Neuronal stem cell (in vitro differentiated cells): ENCODE measurements at regions not wholly inside any gene's neighbourhood (a gene's known extent, or its start where the extent isn't known, plus 50 kb on each side); places are given as distances from the start of the nearest gene placed in this dataset.

Experiments
- DNase-seq: peaks from one replicate; pipeline ENCODE4 v3.0.0-alpha.2; 2013; ENCODE audit warnings: low spot score
- H2AFZ ChIP-seq: one replicate; pipeline ENCODE4 v1.6.1; 2013; ENCODE audit warnings: mild to moderate bottlenecking, low read length, inconsistent platforms
- H2AK5ac ChIP-seq: 2 replicates; pipeline ENCODE4 v1.6.1; 2013; ENCODE audit warnings: low read depth, mild to moderate bottlenecking, inconsistent platforms, low read length, moderate library complexity, mixed read lengths
- H2BK120ac ChIP-seq: 2 replicates; pipeline ENCODE4 v1.6.1; 2013; ENCODE audit warnings: low read depth, mild to moderate bottlenecking, inconsistent platforms, low read length, moderate library complexity, mixed read lengths
- H2BK12ac ChIP-seq: one replicate; pipeline ENCODE4 v1.6.1; 2013; ENCODE audit warnings: low read length, inconsistent platforms
- H2BK15ac ChIP-seq: 2 replicates; pipeline ENCODE4 v1.6.1; 2013; ENCODE audit warnings: mild to moderate bottlenecking, low read length, inconsistent platforms, mixed read lengths
- H2BK5ac ChIP-seq: one replicate; pipeline ENCODE4 v1.6.1; 2013; ENCODE audit warnings: inconsistent platforms, mild to moderate bottlenecking, low read length, moderate library complexity
- H3K14ac ChIP-seq: one replicate; pipeline ENCODE4 v1.6.1; 2013; ENCODE audit warnings: low read length, inconsistent platforms
- H3K18ac ChIP-seq: 2 replicates; pipeline ENCODE4 v1.6.1; 2013; ENCODE audit warnings: low read length, inconsistent platforms
- H3K23ac ChIP-seq: 2 replicates; pipeline ENCODE4 v1.6.1; 2013; ENCODE audit warnings: low read depth, mild to moderate bottlenecking, mixed read lengths, low read length, inconsistent platforms; ENCODE audit not compliant: poor library complexity
- H3K27ac ChIP-seq: replicated peaks from 3 replicates; pipeline ENCODE4 v1.5.1; 2013; ENCODE audit warnings: low read length, inconsistent platforms
- H3K27me3 ChIP-seq, 3 experiments: 2 replicates each; pipeline ENCODE4 v1.6.1; 2013; ENCODE audit warnings: low read length in 3 of 3, mild to moderate bottlenecking in 2 of 3, inconsistent platforms in 1 of 3, low read depth in 1 of 3, mixed read lengths in 1 of 3, moderate library complexity in 1 of 3; ENCODE audit not compliant: control insufficient read depth in 3 of 3, insufficient read depth in 3 of 3
- H3K36me3 ChIP-seq, 2 donors: replicated peaks in 1 of 2; 2 replicates each; pipeline ENCODE4 v1.6.1; 2013; ENCODE audit warnings: low read length in 2 of 2; ENCODE audit not compliant: control insufficient read depth in 2 of 2, insufficient read depth in 2 of 2
- H3K4ac ChIP-seq: 2 replicates; pipeline ENCODE4 v1.6.1; 2013; ENCODE audit warnings: inconsistent platforms, mild to moderate bottlenecking, low read length, moderate library complexity
- H3K4me1 ChIP-seq, 2 donors: 1 replicate in 1 of 2; 2 replicates in 1 of 2; pipeline ENCODE4 v1.6.1; 2013; ENCODE audit warnings: low read length in 2 of 2, low read depth in 1 of 2; ENCODE audit not compliant: control insufficient read depth in 2 of 2, insufficient read depth in 1 of 2
- H3K4me2 ChIP-seq: one replicate; pipeline ENCODE4 v1.6.1; 2013; ENCODE audit warnings: mild to moderate bottlenecking, low read length, inconsistent platforms; ENCODE audit not compliant: insufficient read depth, poor library complexity, severe bottlenecking
- H3K4me3 ChIP-seq, 2 donors: 2 replicates each; pipeline ENCODE4 v1.5.1; 2013; ENCODE audit warnings: low read length in 2 of 2, mild to moderate bottlenecking in 2 of 2, inconsistent platforms in 1 of 2, moderate library complexity in 1 of 2
- H3K79me1 ChIP-seq: one replicate; pipeline ENCODE4 v1.6.1; 2013; ENCODE audit warnings: low read depth, mild to moderate bottlenecking, inconsistent platforms, low read length, moderate library complexity
- H3K9ac ChIP-seq: one replicate; pipeline ENCODE4 v1.6.1; 2013; ENCODE audit warnings: mild to moderate bottlenecking, low read depth, low read length, inconsistent platforms; ENCODE audit not compliant: poor library complexity
- H3K9me3 ChIP-seq, 2 donors: replicated peaks in 1 of 2; 2 replicates each; pipeline versions ENCODE3 to v1.6.1; 2013; ENCODE audit warnings: low read length in 2 of 2, mild to moderate bottlenecking in 2 of 2, inconsistent platforms in 1 of 2, low read depth in 1 of 2, mixed read lengths in 1 of 2, moderate library complexity in 1 of 2; ENCODE audit not compliant: control insufficient read depth in 2 of 2, insufficient read depth in 1 of 2
- H4K8ac ChIP-seq: one replicate; pipeline ENCODE4 v1.6.1; 2013; ENCODE audit warnings: low read depth, mild to moderate bottlenecking, inconsistent platforms, low read length, moderate library complexity
- H4K91ac ChIP-seq: one replicate; pipeline ENCODE4 v1.6.1; 2013; ENCODE audit warnings: low read length, low read depth, mild to moderate bottlenecking, inconsistent platforms; ENCODE audit not compliant: poor library complexity
- WGBS, 2 donors: extraction: QIAGEN DNeasy Blood & Tissue Kit; methylation state at CpG; one replicate each; pipeline ENCODE4 v1.1.7; 2013; ENCODE audit warnings: missing lambda C conversion rate in 2 of 2, mixed read lengths in 1 of 2; ENCODE audit not compliant: insufficient read length in 2 of 2, insufficient replicate concordance in 1 of 2; ENCODE audit errors: extremely low coverage in 2 of 2; 5-methylcytosine and 5-hydroxymethylcytosine counted together

DNA sequence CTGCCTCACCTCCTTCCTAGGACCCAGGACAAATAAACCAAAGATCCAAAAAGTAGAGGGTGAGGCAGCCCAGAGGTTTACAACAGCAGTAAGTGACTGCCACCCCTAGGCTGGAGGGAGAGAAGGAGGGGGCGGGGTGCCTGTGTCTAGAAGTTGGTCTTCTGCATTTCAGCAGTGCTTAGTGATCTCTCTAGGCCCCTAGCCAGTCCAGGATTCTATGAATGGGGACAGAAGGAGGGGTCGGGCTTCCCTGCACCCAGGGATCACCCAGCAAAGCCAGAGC is 62.8 kb upstream of the KDM7A start:
- no peaks in the 10 kb centered on the region for H3K4me1 ChIP-seq
- H3K27me3 ChIP-seq, result peaks cover 0 to 41% (median 0%) of the 10 kb centered on the region in 3 experiments
- H3K27ac ChIP-seq, result no peak overlapping the region
- H4K8ac ChIP-seq, result no peak overlapping the region
- DNase-seq, result no peak
- H2BK120ac ChIP-seq, result no peak overlapping the region
- no peak overlapping the region for H2BK15ac ChIP-seq
- no peak overlapping the region for H3K9ac ChIP-seq
- no peak overlapping the region for H3K14ac ChIP-seq
- no peak overlapping the region for H3K4ac ChIP-seq
- no peaks in the 10 kb centered on the region for H3K36me3 ChIP-seq
- no peak overlapping the region for H3K18ac ChIP-seq
- peak overlapping the region; percentile 3 for H3K23ac ChIP-seq
- WGBS, 2 donors, result no CpG with 5 or more reads among the region's 2 CpGs
- H3K79me1 ChIP-seq, result no peaks in the 10 kb centered on the region
- no peak overlapping the region for H2AFZ ChIP-seq
- no peak overlapping the region for H3K4me2 ChIP-seq
- H2AK5ac ChIP-seq, result no peak overlapping the region
- H3K9me3 ChIP-seq, result peaks cover 0 to 1% of the 10 kb centered on the region in 2 donors
- no peak overlapping the region for H2BK5ac ChIP-seq
- no peak overlapping the region for H3K4me3 ChIP-seq
- no peak overlapping the region for H4K91ac ChIP-seq
- H2BK12ac ChIP-seq, result no peak overlapping the region

DNA sequence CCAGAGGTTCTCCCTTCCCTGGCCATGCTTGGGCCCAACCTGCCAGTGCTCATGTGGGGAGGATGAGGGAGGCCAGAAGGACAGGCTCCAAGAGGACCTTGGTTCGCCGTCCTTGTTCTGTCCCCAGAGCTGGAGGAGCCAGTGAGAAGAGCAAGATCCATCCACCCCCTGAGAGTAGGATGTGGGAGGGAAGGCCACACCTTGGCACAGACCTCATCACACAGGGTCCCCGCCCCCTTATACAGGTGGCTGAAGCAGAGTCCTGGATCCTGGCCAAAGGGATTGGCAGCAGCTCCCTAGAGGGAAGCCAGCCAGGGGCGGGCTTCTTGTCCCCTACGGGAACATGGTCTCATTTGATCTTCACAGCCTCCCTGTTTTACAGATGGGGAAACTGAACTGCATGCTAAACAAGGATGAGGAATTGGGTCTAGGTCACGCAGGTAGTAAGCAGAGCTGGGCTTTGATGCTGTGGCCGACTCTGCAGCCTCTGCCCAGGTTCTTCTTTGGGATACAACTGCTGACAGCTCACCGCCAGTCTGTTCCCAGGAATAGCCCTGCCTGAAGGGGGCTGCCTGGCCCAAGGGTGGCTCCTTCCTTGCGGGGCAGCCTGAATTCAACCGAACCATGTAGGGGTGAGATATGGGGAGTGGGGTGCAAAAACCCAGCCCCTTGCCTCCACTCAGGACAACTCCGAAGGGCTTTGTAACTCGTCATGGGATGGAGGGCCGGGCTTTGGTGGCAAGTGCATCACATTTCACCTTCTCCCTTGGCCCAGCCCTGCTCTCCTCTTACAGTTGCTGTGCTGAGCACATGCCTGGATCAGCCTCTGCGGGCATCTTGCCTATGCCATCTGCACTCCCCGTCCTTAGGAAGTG is 62.2 kb upstream of the KDM7A start:
- Histone ChIP-seq H2AK5ac (no peak overlapping the region), H3K23ac (peak overlapping the region; percentile 3), H3K79me1 (no peaks in the 10 kb centered on the region), H2BK5ac (no peak overlapping the region), H2BK12ac (no peak overlapping the region), H2AFZ (no peak overlapping the region), H2BK15ac (no peak overlapping the region), H3K4me2 (no peak overlapping the region), H4K91ac (no peak overlapping the region), H3K27me3 (peaks cover 0 to 41% (median 0%) of the 10 kb centered on the region in 3 experiments), H3K9ac (no peak overlapping the region), H3K4ac (no peak overlapping the region), H3K14ac (no peak overlapping the region), H3K27ac (no peak overlapping the region), H3K4me1 (no peaks in the 10 kb centered on the region), H2BK120ac (no peak overlapping the region), H3K36me3 (no peaks in the 10 kb centered on the region), H4K8ac (no peak overlapping the region), H3K18ac (peak overlapping the region; percentile 20), H3K9me3 (peaks cover 0 to 1% of the 10 kb centered on the region in 2 donors), H3K4me3 (peak overlapping the region in 1 of 2 donors; percentile 38)
- WGBS, 2 donors, result no CpG with 5 or more reads among the region's 15 CpGs
- no peak for DNase-seq

DNA sequence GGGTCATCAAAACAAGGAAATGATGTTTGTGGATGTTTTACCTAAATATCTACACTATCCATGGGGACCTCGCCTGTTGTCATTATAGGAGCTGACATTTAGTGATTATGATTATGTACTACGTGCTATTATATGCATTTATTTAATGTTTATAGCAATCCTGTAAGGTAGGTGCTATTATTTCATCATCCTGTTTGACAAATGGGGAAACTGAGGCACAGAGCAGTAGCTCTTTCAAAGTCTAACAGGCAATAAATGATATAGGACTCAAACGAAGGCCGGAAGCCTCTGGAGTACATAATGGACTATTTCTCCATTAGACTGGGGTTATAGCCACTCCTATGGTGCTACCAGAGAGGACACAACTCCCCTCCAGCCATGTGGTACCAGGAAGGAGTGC is 60.6 kb upstream of the KDM7A start:
- H3K27ac ChIP-seq, result no peak overlapping the region
- no peaks in the 10 kb centered on the region for H3K79me1 ChIP-seq
- no peak overlapping the region for H3K9ac ChIP-seq
- no peak for DNase-seq
- no peaks in the 10 kb centered on the region for H3K4me1 ChIP-seq
- no peak overlapping the region for H2BK12ac ChIP-seq
- H3K23ac ChIP-seq, result no peak overlapping the region
- no CpG with 5 or more reads among the region's 4 CpGs for WGBS, 2 donors
- no peak overlapping the region for H3K4ac ChIP-seq
- H3K27me3 ChIP-seq, result peaks cover 0 to 53% (median 0%) of the 10 kb centered on the region in 3 experiments
- no peak overlapping the region for H2BK15ac ChIP-seq
- no peak overlapping the region for H3K14ac ChIP-seq
- H2BK120ac ChIP-seq, result no peak overlapping the region
- peaks cover 0 to 1% of the 10 kb centered on the region in 2 donors for H3K9me3 ChIP-seq
- no peak overlapping the region for H3K4me2 ChIP-seq
- no peak overlapping the region for H4K8ac ChIP-seq
- no peak overlapping the region for H2AFZ ChIP-seq
- no peak overlapping the region for H4K91ac ChIP-seq
- no peaks in the 10 kb centered on the region for H3K36me3 ChIP-seq
- no peak overlapping the region for H2BK5ac ChIP-seq
- H2AK5ac ChIP-seq, result no peak overlapping the region
- no peak overlapping the region for H3K18ac ChIP-seq
- no peak overlapping the region for H3K4me3 ChIP-seq

DNA sequence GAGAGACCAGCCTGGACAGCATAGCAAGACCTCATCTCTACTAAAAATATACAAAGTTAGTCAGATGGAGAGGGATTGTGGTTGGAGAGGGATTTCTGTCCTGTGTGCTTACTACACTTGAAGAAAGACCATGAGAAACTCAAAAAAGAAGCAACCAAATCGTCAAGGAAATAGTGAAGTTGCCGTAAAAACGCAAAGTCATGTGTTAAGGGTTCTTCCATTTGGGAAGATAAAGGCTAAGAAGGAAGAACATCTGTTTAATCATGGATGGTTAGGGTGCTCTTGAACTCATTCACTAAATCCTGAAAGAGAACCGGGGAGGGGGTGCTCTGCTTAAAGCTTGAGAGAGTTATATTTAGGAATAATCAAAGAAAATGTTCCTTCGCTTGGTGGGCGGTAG is 59.8 kb upstream of the KDM7A start:
- Histone ChIP-seq H2AK5ac (no peak overlapping the region), H3K23ac (no peak overlapping the region), H3K9me3 (peaks cover 0 to 1% of the 10 kb centered on the region in 2 donors), H3K27me3 (peaks cover 0 to 53% (median 5%) of the 10 kb centered on the region in 3 experiments), H3K36me3 (no peaks in the 10 kb centered on the region), H3K4me2 (no peak overlapping the region), H3K79me1 (no peaks in the 10 kb centered on the region), H2BK5ac (no peak overlapping the region), H3K4me1 (peaks cover under 1% of the 10 kb centered on the region in 2 donors), H3K9ac (no peak overlapping the region), H4K8ac (no peak overlapping the region), H3K27ac (no peak overlapping the region), H2AFZ (no peak overlapping the region), H3K18ac (no peak overlapping the region), H3K4ac (no peak overlapping the region), H3K4me3 (no peak overlapping the region), H2BK120ac (no peak overlapping the region), H2BK12ac (no peak overlapping the region), H2BK15ac (no peak overlapping the region), H4K91ac (no peak overlapping the region), H3K14ac (no peak overlapping the region)
- WGBS, 2 donors, result no CpG with 5 or more reads among the region's 6 CpGs
- no peak for DNase-seq
